ENCODE measurements at regions not wholly inside any gene's neighbourhood (a gene's known extent, or its start where the extent isn't known, plus 50 kb on each side); places are given as distances from the start of the nearest gene placed in this dataset.
"Not testable (repeated sequence)": the region's sequence is repeated elsewhere in the genome, so short reads cannot be mapped to it uniquely, and the experiment has no call there.

- no peak for TF ChIP-seq CTCF (IDR thresholded peaks at IDR 0.05)
- H3K27me3 ChIP-seq (ENCODE audit: low read depth) = peaks cover 30% of the 10 kb centered on the region
- H3K27ac ChIP-seq = no peak overlapping the region
- ATAC-seq = peak in 1 of 2 donors; percentile 23
- intact Hi-C loops (cut with DNase I) = no loop called here
- H3K4me1 ChIP-seq = no peaks in the 10 kb centered on the region
- H3K9me3 ChIP-seq = no peaks in the 10 kb centered on the region
- H3K36me3 ChIP-seq = no peaks in the 10 kb centered on the region
- no peak overlapping the region for H3K4me3 ChIP-seq
- no peak for DNase-seq
Observed at GRCh38 chr10:42898037-42898960, 115.7 kb downstream of the BMS1 start.

- no peaks in the 10 kb centered on the region for H3K9me3 ChIP-seq
- no peak overlapping the region for H3K27ac ChIP-seq
- H3K27me3 ChIP-seq (ENCODE audit: low read depth) = peaks cover 30% of the 10 kb centered on the region
- intact Hi-C loops (cut with DNase I) = no loop called here
- no peaks in the 10 kb centered on the region for H3K4me1 ChIP-seq
- no peaks in the 10 kb centered on the region for H3K36me3 ChIP-seq
- no peak for ATAC-seq
- DNase-seq = no peak
- no peak overlapping the region for H3K4me3 ChIP-seq
- TF ChIP-seq CTCF (IDR thresholded peaks at IDR 0.05) = no peak
Observed at GRCh38 chr10:42899036-42899435, 116.4 kb downstream of the BMS1 start.

GRCh38 chr10:42900346-42900745 is 117.8 kb downstream of the BMS1 start:
- ATAC-seq; H3K27ac ChIP-seq; H3K9me3 ChIP-seq; H3K4me1 ChIP-seq; H3K4me3 ChIP-seq; H3K36me3 ChIP-seq; intact Hi-C loops (cut with DNase I); DNase-seq: not testable (repeated sequence)
- peaks cover 30% of the 10 kb centered on the region for H3K27me3 ChIP-seq (ENCODE audit: low read depth)

- intact Hi-C loops (cut with DNase I) = no loop called here
- no peak for TF ChIP-seq CTCF (IDR thresholded peaks at IDR 0.05)
- Histone ChIP-seq H3K4me3 (no peak overlapping the region), H3K27ac (no peak overlapping the region), H3K4me1 (no peaks in the 10 kb centered on the region), H3K36me3 (no peaks in the 10 kb centered on the region), H3K27me3 (ENCODE audit: low read depth) (no peaks in the 10 kb centered on the region), H3K9me3 (peaks cover 9% of the 10 kb centered on the region)
- no peak for DNase-seq
- ATAC-seq = no peak
Observed at GRCh38 chr10:42911359-42911758, 128.8 kb downstream of the BMS1 start.

GRCh38 chr10:42916974-42917373 is 134.4 kb downstream of the BMS1 start:
- no peak for TF ChIP-seq CTCF (IDR thresholded peaks at IDR 0.05)
- intact Hi-C loops (cut with DNase I) = no loop called here
- no peak for DNase-seq

GRCh38 chr10:42917821-42918220 is 135.2 kb downstream of the BMS1 start:
- no peak overlapping the region for H3K4me3 ChIP-seq
- no peak for ATAC-seq
- no peak for TF ChIP-seq CTCF (IDR thresholded peaks at IDR 0.05)
- no peaks in the 10 kb centered on the region for H3K4me1 ChIP-seq
- no peak overlapping the region for H3K27ac ChIP-seq
- intact Hi-C loops (cut with DNase I) = no loop called here
- H3K27me3 ChIP-seq (ENCODE audit: low read depth) = no peaks in the 10 kb centered on the region
- peaks cover 8% of the 10 kb centered on the region for H3K9me3 ChIP-seq
- no peaks in the 10 kb centered on the region for H3K36me3 ChIP-seq
- no peak for DNase-seq

More at GRCh38 chr10:42916974-42917373, 134.4 kb downstream of the BMS1 start:
- no peak for ATAC-seq
- Histone ChIP-seq H3K4me1 (no peaks in the 10 kb centered on the region), H3K36me3 (no peaks in the 10 kb centered on the region), H3K9me3 (peaks cover 7% of the 10 kb centered on the region), H3K27me3 (ENCODE audit: low read depth) (no peaks in the 10 kb centered on the region), H3K4me3 (no peak overlapping the region), H3K27ac (no peak overlapping the region)

Measured in lower lobe of right lung (tissue), 2 donors.